COLO829 (cell line): ENCODE measurements at regions not wholly inside any gene's neighbourhood (a gene's known extent, or its start where the extent isn't known, plus 50 kb on each side); places are given as distances from the start of the nearest gene placed in this dataset.
"Not testable (repeated sequence)": the region's sequence is repeated elsewhere in the genome, so short reads cannot be mapped to it uniquely, and the experiment has no call there.

Experiments used
- DNase-seq: peaks from one replicate; pipeline ENCODE4 v3.0.0; 2012; ENCODE audit warnings: low spot score

- no peak for DNase-seq
These were observed 224.7 kb downstream of the CAAP1 start for GRCh38 chr9:26667882-26668281.

- no peak for DNase-seq
These were observed 226.9 kb downstream of the CAAP1 start for GRCh38 chr9:26665666-26666065.

GRCh38 chr9:26664087-26664773 lies 228.4 kb downstream of the CAAP1 start:
- DNase-seq, result not testable (repeated sequence)

- no peak for DNase-seq
These were observed 230.1 kb downstream of the CAAP1 start for GRCh38 chr9:26662476-26662875.

- no peak for DNase-seq
These were observed 234.1 kb downstream of the CAAP1 start for GRCh38 chr9:26658476-26658875.

- DNase-seq, result no peak
These were observed 234.6 kb downstream of the CAAP1 start for GRCh38 chr9:26657958-26658357.

- peak; percentile 28 for DNase-seq
These were observed 236.4 kb downstream of the CAAP1 start for GRCh38 chr9:26656003-26656870.

- DNase-seq, result no peak
These were observed 237.4 kb downstream of the CAAP1 start for GRCh38 chr9:26655166-26655565.

GRCh38 chr9:26650325-26650724 lies 242.3 kb downstream of the CAAP1 start:
- DNase-seq, result no peak

GRCh38 chr9:26643826-26644225 lies 248.8 kb downstream of the CAAP1 start:
- DNase-seq, result no peak

- no peak for DNase-seq
These were observed 252.8 kb downstream of the CAAP1 start for GRCh38 chr9:26639761-26640160.

- DNase-seq, result no peak
These were observed 255.5 kb downstream of the CAAP1 start for GRCh38 chr9:26637101-26637500.

GRCh38 chr9:26613851-26614350 lies 278.7 kb downstream of the CAAP1 start:
- not testable (repeated sequence) for DNase-seq

GRCh38 chr9:26612211-26612610 lies 280.4 kb downstream of the CAAP1 start:
- DNase-seq, result no peak

GRCh38 chr9:26606756-26607155 lies 285.8 kb downstream of the CAAP1 start:
- no peak for DNase-seq

GRCh38 chr9:26605367-26605766 lies 287.2 kb downstream of the CAAP1 start:
- no peak for DNase-seq

- no peak for DNase-seq
These were observed 288.4 kb downstream of the CAAP1 start for GRCh38 chr9:26604076-26604662.

GRCh38 chr9:26603617-26604016 lies 289.0 kb downstream of the CAAP1 start:
- no peak for DNase-seq

GRCh38 chr9:26597542-26598149 lies 295.0 kb downstream of the CAAP1 start:
- no peak for DNase-seq

GRCh38 chr9:26579056-26579455 lies 313.5 kb downstream of the CAAP1 start:
- no peak for DNase-seq

- DNase-seq, result no peak
These were observed 317.6 kb downstream of the CAAP1 start for GRCh38 chr9:26574898-26575440.

GRCh38 chr9:26574256-26574655 lies 318.3 kb downstream of the CAAP1 start:
- DNase-seq, result no peak
